Adipocyte (in vitro differentiated cells): ENCODE measurements at regions not wholly inside any gene's neighbourhood (a gene's known extent, or its start where the extent isn't known, plus 50 kb on each side); places are given as distances from the start of the nearest gene placed in this dataset.
A peak's percentile ranks its signal among the peaks of the same experiment; 100 is the strongest.

ENCODE experiments used
- DNase-seq: peaks from one replicate; pipeline ENCODE4 v3.0.0-alpha.2; 2015; ENCODE audit warnings: low read depth
- H3K27me3 ChIP-seq: replicated peaks from 2 replicates; pipeline ENCODE4 v1.7.0; 2013; ENCODE audit warnings: mild to moderate bottlenecking, low read length, moderate library complexity; ENCODE audit not compliant: control insufficient read depth, insufficient read depth
- H3K36me3 ChIP-seq: 2 replicates; pipeline ENCODE4 v1.7.0; 2013; ENCODE audit warnings: low read length, mild to moderate bottlenecking, moderate library complexity; ENCODE audit not compliant: control insufficient read depth, insufficient read depth, severe bottlenecking
- H3K4me1 ChIP-seq: 2 replicates; pipeline ENCODE4 v1.7.0; 2013; ENCODE audit warnings: mild to moderate bottlenecking, low read length, moderate library complexity; ENCODE audit not compliant: control insufficient read depth, insufficient read depth
- H3K4me3 ChIP-seq: 2 replicates; pipeline ENCODE4 v1.7.0; 2013; ENCODE audit warnings: mild to moderate bottlenecking, low read length, moderate library complexity
- H3K9ac ChIP-seq: 2 replicates; pipeline ENCODE4 v1.7.0; 2013; ENCODE audit warnings: mild to moderate bottlenecking, low read length, moderate library complexity
- H3K9me3 ChIP-seq: 2 replicates; pipeline ENCODE4 v1.7.0; 2013; ENCODE audit warnings: mild to moderate bottlenecking, low read length, moderate library complexity; ENCODE audit not compliant: control insufficient read depth

DNA sequence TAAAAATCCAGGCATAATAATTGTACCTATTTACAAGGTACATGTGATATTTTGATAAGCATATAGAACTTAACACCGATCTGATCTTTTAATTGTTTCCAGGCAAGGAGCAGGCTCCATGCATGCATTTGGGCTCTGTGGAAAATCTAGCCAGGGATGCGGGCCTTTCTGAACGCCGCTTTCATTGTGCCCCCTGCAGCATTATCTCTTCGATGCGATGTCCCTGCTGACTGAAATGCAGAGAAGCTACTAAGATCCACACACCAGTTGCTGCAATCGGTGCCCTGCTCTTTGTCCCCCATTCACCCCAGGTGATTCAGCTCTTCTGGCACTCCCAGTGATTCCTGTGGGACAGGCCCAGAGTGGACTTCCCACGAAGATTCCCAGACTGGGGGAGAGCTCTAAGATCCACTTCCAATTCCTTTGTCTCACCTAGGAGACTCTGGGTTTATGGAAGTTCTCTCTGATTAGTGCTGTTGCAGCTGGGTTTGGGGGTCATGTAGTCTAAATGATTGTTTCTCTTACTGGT lies 254.3 kb upstream of the AGA start:
- no peak for DNase-seq
- no peaks in the 10 kb centered on the region for H3K36me3 ChIP-seq
- H3K4me1 ChIP-seq, result no peaks in the 10 kb centered on the region
- no peak overlapping the region for H3K9ac ChIP-seq
- H3K9me3 ChIP-seq, result no peaks in the 10 kb centered on the region
- no peaks in the 10 kb centered on the region for H3K27me3 ChIP-seq
- H3K4me3 ChIP-seq, result no peak overlapping the region

DNA sequence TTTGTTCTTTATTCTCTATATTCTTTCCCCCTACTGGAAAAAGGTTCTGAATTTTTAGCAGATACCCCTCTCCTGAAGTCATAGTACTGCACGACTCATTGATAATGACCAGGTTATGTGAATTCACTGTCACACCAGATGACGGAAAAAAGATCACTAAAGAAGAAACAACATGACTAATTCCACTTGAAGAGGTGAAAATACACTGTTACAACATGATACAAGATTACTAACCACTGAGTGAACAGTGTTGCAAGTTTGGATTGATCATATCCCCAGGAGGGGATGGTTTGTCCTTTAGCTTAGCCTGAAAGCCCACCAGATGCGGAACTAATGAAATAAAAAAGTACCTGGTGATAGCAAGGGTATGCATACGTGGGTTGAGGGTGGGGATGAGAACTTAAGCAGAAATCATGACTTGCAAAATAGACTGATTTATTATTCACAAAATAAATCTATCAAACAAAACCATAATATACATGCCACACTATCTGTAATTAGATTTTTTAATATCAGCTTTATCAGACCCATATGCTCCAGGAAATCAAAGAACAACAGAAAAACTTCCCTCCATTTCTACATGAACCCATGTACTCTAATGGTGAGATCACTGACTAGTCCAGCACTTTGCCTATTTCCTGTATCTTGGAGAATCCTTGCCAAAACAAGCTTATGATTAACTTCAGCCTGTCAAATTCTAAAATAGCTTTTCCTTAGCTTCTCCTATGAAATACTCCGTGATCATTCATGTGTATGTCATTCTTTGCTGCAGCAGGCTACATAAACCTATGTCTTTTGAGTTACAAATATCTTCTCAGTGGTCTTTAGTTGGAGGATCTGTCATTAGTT lies 257.4 kb upstream of the AGA start:
- peak; percentile 11 for DNase-seq
- Histone ChIP-seq H3K9me3 (no peaks in the 10 kb centered on the region), H3K27me3 (no peaks in the 10 kb centered on the region), H3K36me3 (no peaks in the 10 kb centered on the region), H3K9ac (no peak overlapping the region), H3K4me1 (no peaks in the 10 kb centered on the region), H3K4me3 (no peak overlapping the region)

DNA sequence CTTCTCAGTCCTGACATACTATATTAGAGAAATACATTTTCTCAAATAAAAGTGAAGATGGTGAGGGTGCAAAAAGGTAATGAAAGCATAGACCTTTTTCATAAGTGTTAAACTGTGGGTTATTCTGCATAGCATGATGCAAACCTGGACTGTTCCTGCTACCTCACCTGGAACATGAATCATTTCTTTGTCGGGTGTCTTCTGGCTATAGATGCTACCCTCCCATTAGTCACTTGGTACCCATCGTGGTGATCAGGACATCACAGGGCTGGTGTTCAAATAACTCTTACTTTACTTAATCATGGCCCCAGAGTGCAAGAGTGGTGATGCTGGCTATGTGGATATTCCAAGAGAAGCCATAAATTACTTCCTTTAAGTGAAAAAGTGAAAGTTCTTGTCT lies 264.7 kb upstream of the AGA start:
- Histone ChIP-seq H3K9me3 (no peaks in the 10 kb centered on the region), H3K36me3 (no peaks in the 10 kb centered on the region), H3K9ac (no peak overlapping the region), H3K4me1 (no peaks in the 10 kb centered on the region), H3K4me3 (no peak overlapping the region), H3K27me3 (no peaks in the 10 kb centered on the region)
- DNase-seq, result no peak

DNA sequence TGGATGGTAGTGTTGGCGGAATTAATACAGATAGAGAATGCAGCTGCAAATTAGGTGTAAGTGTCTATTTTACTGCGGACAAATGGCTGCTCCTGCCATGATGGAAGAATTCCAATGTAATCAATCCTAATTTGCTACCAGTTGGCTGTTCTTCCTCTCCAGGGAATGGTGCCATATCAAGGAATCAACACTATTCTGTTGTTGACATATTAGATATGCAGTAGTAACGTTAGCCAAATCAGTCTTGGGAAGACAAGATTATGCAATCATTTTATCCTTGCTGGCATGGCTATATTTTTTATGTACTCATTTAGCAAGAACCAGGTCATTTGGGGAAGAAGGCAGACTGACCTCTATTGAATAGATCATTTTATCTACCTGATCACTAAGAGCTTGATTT lies 271.2 kb upstream of the AGA start:
- no peaks in the 10 kb centered on the region for H3K36me3 ChIP-seq
- no peaks in the 10 kb centered on the region for H3K4me1 ChIP-seq
- no peaks in the 10 kb centered on the region for H3K27me3 ChIP-seq
- no peak for DNase-seq
- no peak overlapping the region for H3K4me3 ChIP-seq
- no peak overlapping the region for H3K9ac ChIP-seq
- no peaks in the 10 kb centered on the region for H3K9me3 ChIP-seq

DNA sequence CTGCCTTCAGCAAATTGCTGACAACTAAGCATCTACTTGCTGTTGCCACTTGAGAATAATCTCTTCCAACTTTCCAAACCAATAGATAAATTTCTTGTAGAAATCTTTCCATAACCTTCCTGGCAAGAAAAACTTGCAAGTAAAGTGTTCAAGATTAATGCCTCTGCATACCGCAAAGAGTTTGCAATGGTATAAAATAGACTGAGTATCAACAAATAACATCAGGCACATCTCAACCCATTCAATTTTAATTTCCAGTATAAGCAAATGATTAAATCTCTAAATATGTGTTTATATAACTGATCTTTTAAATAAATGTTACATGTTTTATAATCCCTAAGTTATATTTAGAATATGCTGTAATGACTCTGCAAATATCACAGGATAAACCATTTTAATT lies 275.2 kb upstream of the AGA start:
- Histone ChIP-seq H3K4me1 (no peaks in the 10 kb centered on the region), H3K9ac (no peak overlapping the region), H3K36me3 (no peaks in the 10 kb centered on the region), H3K9me3 (no peaks in the 10 kb centered on the region), H3K4me3 (no peak overlapping the region), H3K27me3 (no peaks in the 10 kb centered on the region)
- no peak for DNase-seq

DNA sequence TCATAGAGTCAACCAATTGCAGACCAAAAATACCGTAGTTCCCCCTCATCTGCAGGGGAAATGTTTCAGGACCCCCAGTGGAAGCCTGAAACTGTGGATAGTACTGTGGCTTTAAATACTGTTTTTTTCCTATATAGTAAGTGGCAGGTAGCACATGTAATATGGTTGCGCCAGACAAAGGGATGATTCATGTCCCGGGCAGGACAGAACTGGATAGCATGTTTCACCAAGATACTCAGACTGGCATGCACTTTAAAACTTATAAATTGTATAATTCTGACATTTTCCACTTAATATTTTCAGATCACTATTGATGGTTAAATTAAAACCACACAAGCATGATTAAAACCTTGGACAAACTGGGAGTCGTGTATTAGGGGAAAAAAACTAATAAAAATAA lies 276.3 kb upstream of the AGA start:
- Histone ChIP-seq H3K27me3 (no peaks in the 10 kb centered on the region), H3K4me3 (no peak overlapping the region), H3K36me3 (no peaks in the 10 kb centered on the region), H3K4me1 (no peaks in the 10 kb centered on the region), H3K9ac (no peak overlapping the region), H3K9me3 (no peaks in the 10 kb centered on the region)
- no peak for DNase-seq

DNA sequence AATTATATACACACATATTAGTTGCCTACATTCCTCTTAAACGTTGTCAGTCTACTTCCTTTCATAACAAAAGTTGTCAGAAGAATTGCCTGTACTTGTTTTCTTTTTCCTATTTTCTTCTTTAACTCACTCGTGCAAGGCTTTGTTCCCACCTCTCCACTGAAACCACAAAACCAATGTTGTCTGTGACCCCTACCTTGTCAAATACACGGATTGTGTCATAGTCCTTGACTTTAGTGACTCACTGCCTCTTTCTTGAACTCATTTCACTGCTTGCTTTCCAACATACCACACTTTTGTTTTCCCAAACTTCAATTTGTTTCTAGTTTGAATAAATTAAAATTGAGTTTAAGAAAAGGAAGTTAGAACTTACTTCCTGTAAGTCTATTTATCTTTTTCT lies 283.9 kb upstream of the AGA start:
- H3K9ac ChIP-seq, result no peak overlapping the region
- H3K27me3 ChIP-seq, result no peaks in the 10 kb centered on the region
- H3K36me3 ChIP-seq, result no peaks in the 10 kb centered on the region
- DNase-seq, result peak; percentile 17
- no peak overlapping the region for H3K4me3 ChIP-seq
- H3K9me3 ChIP-seq, result peaks cover 2% of the 10 kb centered on the region
- H3K4me1 ChIP-seq, result no peaks in the 10 kb centered on the region

DNA sequence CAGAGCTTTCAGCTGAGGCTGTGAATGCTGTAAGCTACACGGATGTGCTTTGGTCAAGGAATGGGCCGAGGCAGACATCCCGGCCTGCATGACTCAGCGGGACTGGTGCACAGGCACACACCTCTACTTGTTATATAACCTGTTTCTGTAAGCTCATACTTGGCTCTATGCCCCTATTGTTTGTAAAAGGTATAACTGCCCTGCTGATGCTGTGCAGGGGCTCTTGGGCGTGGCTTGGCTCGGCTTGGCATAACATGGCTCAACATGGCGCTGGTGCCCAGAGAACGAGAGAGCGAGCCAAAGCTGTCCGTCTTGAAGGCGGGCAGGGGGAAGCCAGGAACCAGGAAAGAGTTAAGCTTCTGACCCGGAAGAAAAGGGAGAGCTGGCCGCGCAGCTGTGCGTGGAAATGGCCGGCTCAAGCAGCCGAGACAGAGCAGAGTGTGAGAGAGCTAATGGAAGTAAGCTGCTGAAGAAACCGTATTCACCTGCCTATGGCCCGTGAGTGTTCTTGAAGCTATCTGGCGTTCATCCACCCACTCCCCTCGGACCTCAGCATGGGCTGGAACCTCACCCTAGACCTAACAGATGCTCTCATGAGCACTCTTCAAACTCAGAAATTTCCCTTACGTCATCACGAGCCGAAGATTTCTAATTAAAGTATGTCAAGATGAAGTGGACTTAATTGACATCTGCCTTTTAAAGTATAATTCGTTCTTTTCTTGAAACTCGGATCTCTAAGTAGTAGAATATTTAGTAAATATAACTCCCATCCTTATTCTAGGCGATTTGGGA lies 286.3 kb upstream of the AGA start:
- Histone ChIP-seq H3K4me3 (no peak overlapping the region), H3K9ac (no peak overlapping the region), H3K4me1 (no peaks in the 10 kb centered on the region), H3K9me3 (peaks cover 5% of the 10 kb centered on the region), H3K36me3 (no peaks in the 10 kb centered on the region), H3K27me3 (no peaks in the 10 kb centered on the region)
- DNase-seq, result no peak

DNA sequence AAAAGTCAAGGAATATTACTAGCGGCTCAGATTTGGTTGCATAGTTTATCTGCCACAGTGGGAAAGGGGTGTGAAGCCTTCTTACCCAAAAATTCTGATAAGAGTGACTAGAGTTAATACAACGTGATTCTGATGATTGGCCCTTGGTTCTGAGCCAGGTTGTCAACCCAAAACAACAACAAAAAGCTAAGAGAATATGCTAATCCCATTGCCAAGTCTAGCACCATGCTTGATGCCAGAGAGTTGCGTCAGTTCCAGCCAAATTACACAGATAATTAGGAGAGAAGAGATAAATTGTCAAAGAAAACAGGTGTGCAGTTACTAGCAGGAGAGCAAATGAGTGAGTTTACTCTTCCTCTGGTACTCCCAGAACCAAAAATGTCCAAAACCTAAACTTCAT lies 287.4 kb upstream of the AGA start:
- Histone ChIP-seq H3K4me1 (no peaks in the 10 kb centered on the region), H3K4me3 (no peak overlapping the region), H3K9ac (no peak overlapping the region), H3K27me3 (no peaks in the 10 kb centered on the region), H3K36me3 (no peaks in the 10 kb centered on the region), H3K9me3 (peaks cover 5% of the 10 kb centered on the region)
- no peak for DNase-seq

DNA sequence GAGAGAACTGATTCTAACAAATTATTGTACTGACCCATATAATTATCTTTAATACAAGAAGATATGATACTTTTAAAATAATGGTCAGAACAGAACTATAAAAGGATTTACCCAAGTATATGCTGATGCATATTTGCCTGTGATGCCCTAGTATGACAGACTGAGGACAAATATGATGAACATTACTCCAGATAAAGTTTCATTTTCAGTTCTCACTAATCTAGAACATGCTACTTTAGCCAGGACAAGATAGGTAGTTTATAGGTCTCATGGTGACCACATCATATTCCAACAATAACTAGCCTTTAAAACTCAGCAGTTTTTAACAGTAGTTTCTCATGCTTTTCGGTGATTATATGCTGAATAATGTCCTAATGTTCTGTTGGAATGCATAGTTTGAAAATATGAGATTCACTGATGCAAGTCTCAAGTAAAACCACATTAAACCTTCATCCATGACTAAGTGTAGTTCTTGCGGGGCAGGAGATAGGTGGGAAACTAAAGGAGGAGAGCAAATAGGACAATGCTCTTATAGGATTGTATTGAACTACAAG lies 295.2 kb upstream of the AGA start:
- no peaks in the 10 kb centered on the region for H3K9me3 ChIP-seq
- peak; percentile 30 for DNase-seq
- no peaks in the 10 kb centered on the region for H3K36me3 ChIP-seq
- H3K9ac ChIP-seq, result no peak overlapping the region
- H3K4me3 ChIP-seq, result no peak overlapping the region
- no peaks in the 10 kb centered on the region for H3K4me1 ChIP-seq
- H3K27me3 ChIP-seq, result no peaks in the 10 kb centered on the region

DNA sequence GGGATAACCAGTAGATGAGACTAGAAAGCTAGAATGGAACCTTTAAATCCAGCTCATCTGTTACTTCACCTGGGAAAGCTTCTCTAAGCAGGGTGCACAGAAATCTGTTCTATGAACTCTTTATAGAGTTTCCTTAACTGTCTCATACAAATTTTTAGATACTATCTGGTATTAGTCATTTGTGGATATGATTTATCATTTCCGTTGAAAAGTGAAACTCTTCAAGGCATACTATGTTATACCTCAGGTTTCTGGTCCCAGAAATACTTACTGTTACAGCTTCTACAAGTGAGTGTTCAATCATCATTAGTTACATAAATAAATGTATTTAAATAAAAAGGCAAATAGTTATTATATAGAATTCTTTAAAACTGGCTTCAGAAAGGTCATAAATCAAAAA lies 298.3 kb upstream of the AGA start:
- no peaks in the 10 kb centered on the region for H3K9me3 ChIP-seq
- no peak for DNase-seq
- no peaks in the 10 kb centered on the region for H3K4me1 ChIP-seq
- H3K27me3 ChIP-seq, result no peaks in the 10 kb centered on the region
- no peak overlapping the region for H3K9ac ChIP-seq
- no peaks in the 10 kb centered on the region for H3K36me3 ChIP-seq
- no peak overlapping the region for H3K4me3 ChIP-seq
